Right atrium auricular region (tissue), 2 donors: ENCODE measurements at regions not wholly inside any gene's neighbourhood (a gene's known extent, or its start where the extent isn't known, plus 50 kb on each side); places are given as distances from the start of the nearest gene placed in this dataset.
"Not testable (repeated sequence)": the region's sequence is repeated elsewhere in the genome, so short reads cannot be mapped to it uniquely, and the experiment has no call there.

Experiments used
- DNase-seq: peaks from one replicate; pipeline ENCODE4 v3.0.0-alpha.2; 2019; ENCODE audit warnings: low spot score
- H3K27ac ChIP-seq, 2 donors: fragments of 200-600 bp; sonication (generic); 1 replicate in 1 of 2; 2 replicates in 1 of 2; pipeline ENCODE4 v1.5.1; 2016 to 2019
- H3K27me3 ChIP-seq, 2 donors: fragments of 200-600 bp; sonication (generic); one replicate each; pipeline versions ENCODE4 v1.5.1 to v1.6.0; 2017 to 2019
- H3K36me3 ChIP-seq: fragments of 200-600 bp; sonication (generic); one replicate; pipeline ENCODE4 v1.5.1; 2016
- H3K4me1 ChIP-seq, 2 donors: fragments of 200-600 bp; sonication (generic); one replicate each; pipeline versions ENCODE4 v1.5.1 to v1.6.0; 2017 to 2019
- H3K4me3 ChIP-seq, 2 donors: fragments of 200-600 bp; sonication (generic); 1 replicate in 1 of 2; 2 replicates in 1 of 2; pipeline ENCODE4 v1.5.1; 2017 to 2019; ENCODE audit warnings: mild to moderate bottlenecking in 1 of 2, moderate library complexity in 1 of 2
- H3K9me3 ChIP-seq, 2 donors: fragments of 200-600 bp; sonication (generic); one replicate each; pipeline ENCODE4 v1.5.1; 2019
- CTCF ChIP-seq, 2 donors: fragments of 200-600 bp; sonication (generic); IDR thresholded peaks; one replicate each; pipeline ENCODE4 v1.5.1; 2019; ENCODE audit warnings: antibody characterized with exemption in 2 of 2

DNA sequence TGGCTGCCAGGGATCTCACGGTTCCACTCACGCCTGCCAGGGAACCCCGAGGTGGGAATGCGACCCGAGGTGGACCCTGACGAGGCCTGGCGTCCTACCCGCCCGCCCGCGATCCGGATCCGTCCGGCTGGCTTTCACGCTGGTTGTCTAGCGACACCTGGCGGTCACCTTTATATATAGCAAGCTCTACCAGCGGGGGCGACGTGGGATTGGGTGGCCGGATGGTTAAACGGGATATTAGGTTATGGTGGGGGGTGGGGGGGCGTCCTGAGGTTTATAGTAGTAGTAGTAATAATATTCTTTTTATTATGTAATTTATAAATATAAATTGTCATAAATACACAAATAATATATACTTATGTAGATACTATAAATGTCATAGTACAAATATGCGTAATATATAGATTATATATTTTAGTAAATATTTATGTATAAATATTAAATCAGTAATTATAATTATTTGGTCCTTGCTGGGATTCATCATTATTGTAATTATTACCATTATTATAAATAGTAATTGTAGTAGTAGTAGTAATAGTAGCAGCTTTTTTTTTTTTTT is 136.9 kb downstream of the KCNJ12 start:
- Histone ChIP-seq H3K4me3 (peak overlapping the region in 1 of 2 donors; percentile 19), H3K36me3 (no peaks in the 10 kb centered on the region), H3K4me1 (peaks cover 0 to 17% of the 10 kb centered on the region in 2 donors), H3K27ac (no peak overlapping the region), H3K9me3 (no peaks in the 10 kb centered on the region), H3K27me3 (no peaks in the 10 kb centered on the region)
- peak; percentile 78 for DNase-seq
- peak; percentile 83 to 84 for TF ChIP-seq CTCF (IDR thresholded peaks at IDR 0.05)

- DNase-seq, H3K9me3 ChIP-seq, H3K36me3 ChIP-seq, H3K27ac ChIP-seq, H3K27me3 ChIP-seq, H3K4me3 ChIP-seq: not testable (repeated sequence)
- peaks cover 0 to 17% of the 10 kb centered on the region in 2 donors for H3K4me1 ChIP-seq
Observed at GRCh38 chr17:21514567-21514966, 138.4 kb downstream of the KCNJ12 start.

DNA sequence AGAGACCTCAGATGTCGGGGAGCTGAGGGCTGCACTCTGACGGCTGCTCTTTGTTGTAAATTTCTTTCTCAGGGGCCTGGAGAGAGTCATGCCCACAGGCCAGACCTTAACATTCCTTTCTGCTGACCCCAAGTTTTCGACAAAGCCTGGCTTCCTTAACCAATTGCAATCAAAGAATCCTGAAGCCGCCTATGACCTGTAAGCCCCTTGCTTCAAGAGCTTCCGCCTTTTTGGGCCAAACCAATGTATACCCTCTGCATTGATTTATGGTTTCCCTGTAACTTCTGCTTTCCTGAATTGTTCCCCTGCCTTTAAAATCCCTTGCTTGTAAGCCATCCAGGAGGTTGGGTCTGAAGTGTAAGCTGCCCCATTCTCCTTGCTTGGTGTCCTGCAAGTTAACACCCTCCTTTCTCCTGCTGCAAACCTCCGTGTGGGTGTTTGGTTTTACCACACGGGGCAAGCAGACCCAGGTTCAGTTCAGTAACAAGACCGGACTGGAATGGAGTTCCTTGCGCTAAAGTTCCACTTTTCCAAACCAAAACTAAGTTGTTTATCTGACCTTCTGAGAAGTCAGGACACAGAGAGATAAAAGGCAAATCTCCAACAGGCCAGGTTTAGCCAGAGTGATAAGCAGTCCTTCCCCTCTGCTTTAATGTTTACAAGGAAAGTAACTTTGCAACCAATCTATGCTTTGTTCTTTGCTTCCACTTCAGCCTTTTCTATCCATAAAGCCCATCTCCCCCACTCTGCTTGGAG is 141.6 kb downstream of the KCNJ12 start:
- peak; percentile 40 for DNase-seq
- H3K27me3 ChIP-seq, result no peaks in the 10 kb centered on the region
- no peaks in the 10 kb centered on the region for H3K36me3 ChIP-seq
- no peaks in the 10 kb centered on the region for H3K9me3 ChIP-seq
- H3K27ac ChIP-seq, result no peak overlapping the region
- no peak overlapping the region for H3K4me3 ChIP-seq
- no peak for TF ChIP-seq CTCF (IDR thresholded peaks at IDR 0.05)
- peaks cover 0 to 3% of the 10 kb centered on the region in 2 donors for H3K4me1 ChIP-seq

DNA sequence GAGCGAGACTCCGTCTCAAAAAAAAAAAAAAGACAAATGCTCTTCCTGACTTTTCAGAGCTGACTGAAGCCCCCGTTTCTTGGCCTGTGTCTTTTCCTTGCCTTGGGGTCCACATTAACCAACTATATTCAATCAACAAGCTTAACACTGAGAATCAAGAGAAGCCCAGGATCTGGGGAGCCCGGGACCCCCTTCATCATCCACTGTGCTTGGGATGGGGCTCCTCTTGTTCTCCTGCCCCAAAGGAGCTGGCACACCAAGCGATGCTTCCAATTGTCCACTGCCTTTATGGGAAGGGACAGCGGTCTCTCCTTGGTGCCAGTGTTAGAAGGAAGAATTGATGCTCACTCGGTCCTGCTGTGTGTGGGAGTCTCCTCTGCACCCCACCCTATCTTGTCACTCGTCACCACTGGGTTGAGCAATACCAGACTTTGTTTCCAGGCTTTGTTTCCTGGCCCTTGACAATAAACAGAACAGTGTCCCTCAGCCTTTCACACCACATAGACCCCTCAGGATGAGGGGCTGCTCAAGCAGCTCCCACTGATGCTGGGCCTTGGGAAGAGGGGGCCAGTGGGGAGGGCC is 146.7 kb downstream of the KCNJ12 start:
- TF ChIP-seq CTCF (IDR thresholded peaks at IDR 0.05), result no peak
- Histone ChIP-seq H3K4me1 (no peaks in the 10 kb centered on the region), H3K27ac (no peak overlapping the region), H3K4me3 (no peak overlapping the region), H3K27me3 (no peaks in the 10 kb centered on the region), H3K36me3 (no peaks in the 10 kb centered on the region), H3K9me3 (no peaks in the 10 kb centered on the region)
- no peak for DNase-seq

DNA sequence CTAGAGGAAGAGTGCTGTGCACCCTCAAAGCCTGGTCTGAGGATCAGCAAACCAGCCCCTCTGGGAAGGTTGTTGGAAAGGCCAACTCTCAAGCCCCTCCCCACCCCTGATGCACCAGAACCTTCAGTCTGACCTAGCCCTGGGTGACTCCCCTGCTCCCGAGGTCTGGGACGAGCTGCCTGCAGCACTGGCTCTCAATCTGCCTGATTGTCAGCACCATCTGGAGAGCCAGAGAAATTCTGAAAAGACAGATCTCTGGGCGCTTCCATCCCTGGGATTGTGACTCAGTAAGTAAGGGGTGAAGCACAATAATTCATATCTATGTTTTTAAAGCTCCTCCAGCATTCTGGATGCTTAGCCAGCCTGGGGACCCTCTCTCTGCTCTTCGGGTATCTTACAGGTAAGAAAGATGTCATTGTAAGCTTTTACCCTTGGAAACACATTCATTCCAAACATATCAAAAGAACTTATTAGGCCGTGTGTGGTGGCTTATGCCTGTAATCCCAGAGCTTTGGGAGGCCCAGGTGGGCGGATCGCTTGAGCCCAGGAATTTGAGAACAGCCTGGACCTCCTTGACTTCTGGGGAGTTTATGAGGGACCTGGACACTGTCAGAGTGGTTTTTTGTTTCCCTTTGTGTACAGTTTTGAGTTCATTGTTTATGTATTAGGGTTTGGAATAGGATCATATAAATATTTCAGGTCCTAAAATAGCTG is 147.5 kb downstream of the KCNJ12 start:
- peak overlapping the region; percentile 20 to 31 for H3K27ac ChIP-seq
- DNase-seq, result no peak
- peak overlapping the region in 1 of 2 donors; percentile 19 for H3K4me3 ChIP-seq
- H3K36me3 ChIP-seq, result no peaks in the 10 kb centered on the region
- H3K4me1 ChIP-seq, result no peaks in the 10 kb centered on the region
- TF ChIP-seq CTCF (IDR thresholded peaks at IDR 0.05), result no peak
- H3K27me3 ChIP-seq, result no peaks in the 10 kb centered on the region
- H3K9me3 ChIP-seq, result no peaks in the 10 kb centered on the region

DNA sequence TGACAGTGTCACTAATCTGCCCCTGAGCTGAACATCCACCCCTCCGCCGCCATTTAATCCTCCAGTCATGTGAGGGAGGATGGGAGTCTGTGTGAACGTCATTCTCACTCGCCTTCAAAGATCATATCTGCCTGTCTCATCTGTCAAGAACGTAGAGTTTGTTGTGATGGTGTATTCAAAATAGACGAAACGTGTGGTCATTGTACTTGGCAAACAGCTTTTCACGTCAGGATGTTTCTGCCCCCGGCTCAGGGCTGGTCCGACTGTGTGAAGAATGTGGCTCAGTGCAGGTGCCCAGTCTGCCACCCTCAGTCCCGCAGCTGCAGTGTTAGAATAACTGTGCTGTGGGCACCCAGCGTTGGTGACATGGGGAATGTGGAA is 148.0 kb downstream of the KCNJ12 start:
- peak overlapping the region; percentile 20 to 31 for H3K27ac ChIP-seq
- no peaks in the 10 kb centered on the region for H3K4me1 ChIP-seq
- H3K4me3 ChIP-seq, result peak overlapping the region in 1 of 2 donors; percentile 19

More for the DNA sequence above, 148.0 kb downstream of the KCNJ12 start:
- TF ChIP-seq CTCF (IDR thresholded peaks at IDR 0.05), result no peak
- no peak for DNase-seq
- no peaks in the 10 kb centered on the region for H3K36me3 ChIP-seq
- H3K9me3 ChIP-seq, result no peaks in the 10 kb centered on the region
- no peaks in the 10 kb centered on the region for H3K27me3 ChIP-seq
